ENCODE measurements at regions not wholly inside any gene's neighbourhood (a gene's known extent, or its start where the extent isn't known, plus 50 kb on each side); places are given as distances from the start of the nearest gene placed in this dataset.
"Not testable (repeated sequence)": the region's sequence is repeated elsewhere in the genome, so short reads cannot be mapped to it uniquely, and the experiment has no call there.

DNA sequence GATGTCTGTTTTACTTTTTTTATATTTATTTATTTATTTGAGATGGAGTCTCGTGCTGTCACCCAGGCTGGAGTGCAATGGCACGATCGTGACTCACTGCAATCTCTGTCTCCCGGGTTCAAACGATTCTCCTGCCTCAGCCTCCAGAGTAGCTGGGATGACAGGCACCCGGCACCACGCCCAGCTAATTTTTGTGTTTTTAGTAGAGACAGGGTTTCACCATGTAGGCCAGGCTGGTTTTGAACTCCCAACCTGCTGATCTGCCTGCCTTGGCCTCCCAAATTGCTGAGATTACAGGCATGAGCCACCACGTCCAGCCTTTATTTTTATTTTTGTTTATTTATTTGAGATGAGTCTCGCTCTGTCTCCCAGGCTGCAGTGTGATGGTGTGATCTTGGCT is 186.6 kb downstream of the SHOX start:
- ATAC-seq; BruUV-seq (replicated peaks); H3K9me3 ChIP-seq (replicated peaks; ENCODE audit: control insufficient read depth, insufficient read depth, low read depth, low read length); H3K4me2 ChIP-seq (ENCODE audit: insufficient read depth, low read length); H3K9ac ChIP-seq (ENCODE audit: insufficient read depth in 1 of 2, low read depth in 2 of 2, low read length in 2 of 2); H2AFZ ChIP-seq (ENCODE audit: low read depth, low read length); intact Hi-C loops (cut with micrococcal nuclease); H3K27me3 ChIP-seq (ENCODE audit: control insufficient read depth in 2 of 2, insufficient read depth in 2 of 2, low read length in 2 of 2); CTCF ChIA-PET (ENCODE audit: low intra/inter-chr PET ratio); H3K9me1 ChIP-seq (ENCODE audit: control insufficient read depth, insufficient read depth, low read length); POLR2A ChIA-PET; H3K4me3 ChIP-seq; H3K27ac ChIP-seq (ENCODE audit: extremely low read depth, low read depth, low read length); H3K79me2 ChIP-seq (ENCODE audit: control insufficient read depth, insufficient read depth, low read length); DNase-seq (ENCODE audit: extremely low read depth in 1 of 4, low spot score in 3 of 4); H3K4me1 ChIP-seq (replicated peaks in 1 of 2; ENCODE audit: control insufficient read depth in 2 of 2, insufficient read depth in 2 of 2, low read length in 2 of 2); H4K20me1 ChIP-seq (replicated peaks; ENCODE audit: control insufficient read depth, insufficient read depth, low read length); FAIRE-seq; H3K36me3 ChIP-seq (ENCODE audit: control insufficient read depth, insufficient read depth, low read length); in situ Hi-C loops (cut with MboI): not testable (repeated sequence)
- 7% methylated on average over 6 of the region's 9 CpGs for WGBS (ENCODE audit: insufficient coverage, low coverage, missing lambda C conversion rate)

DNA sequence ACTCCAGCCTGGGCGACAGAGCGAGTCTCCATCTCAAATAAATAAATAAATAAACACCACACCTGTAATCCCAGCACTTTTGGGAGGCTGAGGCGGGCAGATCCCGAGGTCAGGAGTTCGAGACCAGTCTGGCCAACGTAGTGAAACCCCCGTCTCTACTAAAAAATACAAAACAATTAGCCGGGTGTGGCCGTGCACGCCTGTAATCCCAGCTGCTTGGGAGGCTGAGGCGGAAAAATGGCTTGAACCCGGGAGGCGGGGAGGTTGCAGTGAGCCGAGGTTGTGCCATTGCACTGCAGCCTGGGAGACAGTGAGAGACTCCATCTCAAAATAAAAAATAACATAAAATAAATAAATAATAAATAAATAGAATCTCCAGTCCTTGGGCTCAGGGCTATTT is 185.8 kb downstream of the SHOX start:
- H3K4me1 ChIP-seq (replicated peaks in 1 of 2; ENCODE audit: control insufficient read depth in 2 of 2, insufficient read depth in 2 of 2, low read length in 2 of 2): no peaks in the 10 kb centered on the region
- H3K9ac ChIP-seq (ENCODE audit: insufficient read depth in 1 of 2, low read depth in 2 of 2, low read length in 2 of 2): no peak overlapping the region
- ATAC-seq (no peak), DNase-seq (ENCODE audit: extremely low read depth in 1 of 4, low spot score in 3 of 4) (no peak), FAIRE-seq (no peak)
- H4K20me1 ChIP-seq (replicated peaks; ENCODE audit: control insufficient read depth, insufficient read depth, low read length): no peaks in the 10 kb centered on the region
- no peaks in the 10 kb centered on the region for H3K27me3 ChIP-seq (ENCODE audit: control insufficient read depth in 2 of 2, insufficient read depth in 2 of 2, low read length in 2 of 2)
- H3K9me1 ChIP-seq (ENCODE audit: control insufficient read depth, insufficient read depth, low read length): no peaks in the 10 kb centered on the region
- no peak overlapping the region for H3K4me3 ChIP-seq
- BruUV-seq (replicated peaks): no TSS peak
- WGBS (ENCODE audit: insufficient coverage, low coverage, missing lambda C conversion rate): under 1% methylated on average over 13 of the region's 14 CpGs
- H3K4me2 ChIP-seq (ENCODE audit: insufficient read depth, low read length): no peak overlapping the region
- no peaks in the 10 kb centered on the region for H3K79me2 ChIP-seq (ENCODE audit: control insufficient read depth, insufficient read depth, low read length)
- TF ChIP-seq, protein P1, sequence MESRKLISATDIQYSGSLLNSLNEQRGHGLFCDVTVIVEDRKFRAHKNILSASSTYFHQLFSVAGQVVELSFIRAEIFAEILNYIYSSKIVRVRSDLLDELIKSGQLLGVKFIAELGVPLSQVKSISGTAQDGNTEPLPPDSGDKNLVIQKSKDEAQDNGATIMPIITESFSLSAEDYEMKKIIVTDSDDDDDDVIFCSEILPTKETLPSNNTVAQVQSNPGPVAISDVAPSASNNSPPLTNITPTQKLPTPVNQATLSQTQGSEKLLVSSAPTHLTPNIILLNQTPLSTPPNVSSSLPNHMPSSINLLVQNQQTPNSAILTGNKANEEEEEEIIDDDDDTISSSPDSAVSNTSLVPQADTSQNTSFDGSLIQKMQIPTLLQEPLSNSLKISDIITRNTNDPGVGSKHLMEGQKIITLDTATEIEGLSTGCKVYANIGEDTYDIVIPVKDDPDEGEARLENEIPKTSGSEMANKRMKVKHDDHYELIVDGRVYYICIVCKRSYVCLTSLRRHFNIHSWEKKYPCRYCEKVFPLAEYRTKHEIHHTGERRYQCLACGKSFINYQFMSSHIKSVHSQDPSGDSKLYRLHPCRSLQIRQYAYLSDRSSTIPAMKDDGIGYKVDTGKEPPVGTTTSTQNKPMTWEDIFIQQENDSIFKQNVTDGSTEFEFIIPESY (CRISPR knock-in tag; IDR thresholded peaks at IDR 0.05): no peak
- TF ChIP-seq, protein P2, sequence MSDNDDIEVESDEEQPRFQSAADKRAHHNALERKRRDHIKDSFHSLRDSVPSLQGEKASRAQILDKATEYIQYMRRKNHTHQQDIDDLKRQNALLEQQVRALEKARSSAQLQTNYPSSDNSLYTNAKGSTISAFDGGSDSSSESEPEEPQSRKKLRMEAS (CRISPR knock-in tag; IDR thresholded peaks at IDR 0.05): no peak
- no peak for TF ChIP-seq PPARD (CRISPR knock-in tag; IDR thresholded peaks at IDR 0.05)
- TF ChIP-seq ILF3 (IDR thresholded peaks at IDR 0.05; ENCODE audit: borderline replicate concordance): no peak
- no peak for TF ChIP-seq PHB2 (IDR thresholded peaks at IDR 0.05; ENCODE audit: low read depth)
- TF ChIP-seq, protein P3, sequence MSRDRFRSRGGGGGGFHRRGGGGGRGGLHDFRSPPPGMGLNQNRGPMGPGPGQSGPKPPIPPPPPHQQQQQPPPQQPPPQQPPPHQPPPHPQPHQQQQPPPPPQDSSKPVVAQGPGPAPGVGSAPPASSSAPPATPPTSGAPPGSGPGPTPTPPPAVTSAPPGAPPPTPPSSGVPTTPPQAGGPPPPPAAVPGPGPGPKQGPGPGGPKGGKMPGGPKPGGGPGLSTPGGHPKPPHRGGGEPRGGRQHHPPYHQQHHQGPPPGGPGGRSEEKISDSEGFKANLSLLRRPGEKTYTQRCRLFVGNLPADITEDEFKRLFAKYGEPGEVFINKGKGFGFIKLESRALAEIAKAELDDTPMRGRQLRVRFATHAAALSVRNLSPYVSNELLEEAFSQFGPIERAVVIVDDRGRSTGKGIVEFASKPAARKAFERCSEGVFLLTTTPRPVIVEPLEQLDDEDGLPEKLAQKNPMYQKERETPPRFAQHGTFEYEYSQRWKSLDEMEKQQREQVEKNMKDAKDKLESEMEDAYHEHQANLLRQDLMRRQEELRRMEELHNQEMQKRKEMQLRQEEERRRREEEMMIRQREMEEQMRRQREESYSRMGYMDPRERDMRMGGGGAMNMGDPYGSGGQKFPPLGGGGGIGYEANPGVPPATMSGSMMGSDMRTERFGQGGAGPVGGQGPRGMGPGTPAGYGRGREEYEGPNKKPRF (IDR thresholded peaks at IDR 0.05; ENCODE audit: low read depth, low read length): no peak
- TF ChIP-seq, protein P4, sequence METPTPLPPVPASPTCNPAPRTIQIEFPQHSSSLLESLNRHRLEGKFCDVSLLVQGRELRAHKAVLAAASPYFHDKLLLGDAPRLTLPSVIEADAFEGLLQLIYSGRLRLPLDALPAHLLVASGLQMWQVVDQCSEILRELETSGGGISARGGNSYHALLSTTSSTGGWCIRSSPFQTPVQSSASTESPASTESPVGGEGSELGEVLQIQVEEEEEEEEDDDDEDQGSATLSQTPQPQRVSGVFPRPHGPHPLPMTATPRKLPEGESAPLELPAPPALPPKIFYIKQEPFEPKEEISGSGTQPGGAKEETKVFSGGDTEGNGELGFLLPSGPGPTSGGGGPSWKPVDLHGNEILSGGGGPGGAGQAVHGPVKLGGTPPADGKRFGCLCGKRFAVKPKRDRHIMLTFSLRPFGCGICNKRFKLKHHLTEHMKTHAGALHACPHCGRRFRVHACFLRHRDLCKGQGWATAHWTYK (CRISPR knock-in tag; IDR thresholded peaks at IDR 0.05): no peak
- no peak for TF ChIP-seq ADNP (tag; IDR thresholded peaks at IDR 0.05)
- no peak for TF ChIP-seq FOXK1 (CRISPR knock-in tag; IDR thresholded peaks at IDR 0.05; ENCODE audit: borderline replicate concordance)
- no peak for TF ChIP-seq ZNF445 (CRISPR knock-in tag; IDR thresholded peaks at IDR 0.05; ENCODE audit: low read depth)
- H3K27ac ChIP-seq (ENCODE audit: extremely low read depth, low read depth, low read length): no peak overlapping the region
- CTCF ChIA-PET (ENCODE audit: low intra/inter-chr PET ratio): no interaction called here
- intact Hi-C loops (cut with micrococcal nuclease): no loop called here
- POLR2A ChIA-PET: no interaction called here
- in situ Hi-C loops (cut with MboI): no loop called here
- no peaks in the 10 kb centered on the region for H3K9me3 ChIP-seq (replicated peaks; ENCODE audit: control insufficient read depth, insufficient read depth, low read depth, low read length)
- H3K36me3 ChIP-seq (ENCODE audit: control insufficient read depth, insufficient read depth, low read length): no peaks in the 10 kb centered on the region
- H2AFZ ChIP-seq (ENCODE audit: low read depth, low read length): no peak overlapping the region
